ENCODE measurements at regions not wholly inside any gene's neighbourhood (a gene's known extent, or its start where the extent isn't known, plus 50 kb on each side); places are given as distances from the start of the nearest gene placed in this dataset.
"Not testable (repeated sequence)": the region's sequence is repeated elsewhere in the genome, so short reads cannot be mapped to it uniquely, and the experiment has no call there.

GRCh38 chr14:42541535-42542001 lies 934.9 kb downstream of the LRFN5 start:
- no peak for DNase-seq (ENCODE audit: low read depth in 2 of 3, low spot score in 1 of 3)

- no peak for DNase-seq (ENCODE audit: low read depth in 2 of 3, low spot score in 1 of 3)
Observed at GRCh38 chr14:42535397-42535796, 928.7 kb downstream of the LRFN5 start.

GRCh38 chr14:42533476-42533875 lies 926.8 kb downstream of the LRFN5 start:
- no peak for DNase-seq (ENCODE audit: low read depth in 2 of 3, low spot score in 1 of 3)

- no peak for DNase-seq (ENCODE audit: low read depth in 2 of 3, low spot score in 1 of 3)
Observed at GRCh38 chr14:42532194-42532593, 925.5 kb downstream of the LRFN5 start.

GRCh38 chr14:42527141-42527540 lies 920.5 kb downstream of the LRFN5 start:
- no peak for DNase-seq (ENCODE audit: low read depth in 2 of 3, low spot score in 1 of 3)

GRCh38 chr14:42523666-42524065 lies 917.0 kb downstream of the LRFN5 start:
- no peak for DNase-seq (ENCODE audit: low read depth in 2 of 3, low spot score in 1 of 3)

- DNase-seq (ENCODE audit: low read depth in 2 of 3, low spot score in 1 of 3): no peak
Observed at GRCh38 chr14:42517806-42518500, 911.3 kb downstream of the LRFN5 start.

GRCh38 chr14:42513837-42514236 lies 907.2 kb downstream of the LRFN5 start:
- no peak for DNase-seq (ENCODE audit: low read depth in 2 of 3, low spot score in 1 of 3)

GRCh38 chr14:42510071-42510470 lies 903.4 kb downstream of the LRFN5 start:
- DNase-seq (ENCODE audit: low read depth in 2 of 3, low spot score in 1 of 3): no peak

GRCh38 chr14:42508209-42508946 lies 901.7 kb downstream of the LRFN5 start:
- no peak for DNase-seq (ENCODE audit: low read depth in 2 of 3, low spot score in 1 of 3)

- DNase-seq (ENCODE audit: low read depth in 2 of 3, low spot score in 1 of 3): no peak
Observed at GRCh38 chr14:42504433-42504832, 897.8 kb downstream of the LRFN5 start.

GRCh38 chr14:42499137-42499536 lies 892.5 kb downstream of the LRFN5 start:
- no peak for DNase-seq (ENCODE audit: low read depth in 2 of 3, low spot score in 1 of 3)

GRCh38 chr14:42490536-42490935 lies 883.9 kb downstream of the LRFN5 start:
- no peak for DNase-seq (ENCODE audit: low read depth in 2 of 3, low spot score in 1 of 3)

- no peak for DNase-seq (ENCODE audit: low read depth in 2 of 3, low spot score in 1 of 3)
Observed at GRCh38 chr14:42488965-42489364, 882.3 kb downstream of the LRFN5 start.

- not testable (repeated sequence) for DNase-seq (ENCODE audit: low read depth in 2 of 3, low spot score in 1 of 3)
Observed at GRCh38 chr14:42482345-42482971, 875.8 kb downstream of the LRFN5 start.

- DNase-seq (ENCODE audit: low read depth in 2 of 3, low spot score in 1 of 3): not testable (repeated sequence)
Observed at GRCh38 chr14:42481714-42482113, 875.0 kb downstream of the LRFN5 start.

GRCh38 chr14:42480255-42480654 lies 873.6 kb downstream of the LRFN5 start:
- no peak for DNase-seq (ENCODE audit: low read depth in 2 of 3, low spot score in 1 of 3)

- DNase-seq (ENCODE audit: low read depth in 2 of 3, low spot score in 1 of 3): no peak
Observed at GRCh38 chr14:42475289-42475688, 868.6 kb downstream of the LRFN5 start.

- DNase-seq (ENCODE audit: low read depth in 2 of 3, low spot score in 1 of 3): no peak
Observed at GRCh38 chr14:42470427-42470719, 863.7 kb downstream of the LRFN5 start.

GRCh38 chr14:42469637-42470426 lies 863.2 kb downstream of the LRFN5 start:
- no peak for DNase-seq (ENCODE audit: low read depth in 2 of 3, low spot score in 1 of 3)

- DNase-seq (ENCODE audit: low read depth in 2 of 3, low spot score in 1 of 3): no peak
Observed at GRCh38 chr14:42460673-42461072, 854.0 kb downstream of the LRFN5 start.

Measured in stimulated activated CD4-positive, alpha-beta T cell treated with anti-CD3 and anti-CD28 coated beads, Interleukin-12 subunit alpha, Interleukin-12 subunit beta, amount 100 ng/mL, for 48 hours (primary cell).